Osteocyte (in vitro differentiated cells): ENCODE measurements at regions not wholly inside any gene's neighbourhood (a gene's known extent, or its start where the extent isn't known, plus 50 kb on each side); places are given as distances from the start of the nearest gene placed in this dataset.
A peak's percentile ranks its signal among the peaks of the same experiment; 100 is the strongest.

Experiments used
- DNase-seq: peaks from one replicate; pipeline ENCODE4 v3.0.0; 2021; ENCODE audit warnings: mixed read lengths; ENCODE audit not compliant: unreplicated experiment; ENCODE audit errors: extremely low spot score
- H3K27ac Mint-ChIP-seq: one replicate; pipeline ENCODE4 v1.8.0; 2021; ENCODE audit warnings: mild to moderate bottlenecking, mixed read lengths; ENCODE audit not compliant: unreplicated experiment
- H3K27me3 Mint-ChIP-seq: one replicate; pipeline ENCODE4 v1.8.0; 2021; ENCODE audit warnings: mixed read lengths; ENCODE audit not compliant: unreplicated experiment
- H3K36me3 Mint-ChIP-seq: one replicate; pipeline ENCODE4 v1.8.0; 2021; ENCODE audit warnings: mixed read lengths; ENCODE audit not compliant: unreplicated experiment
- H3K4me1 Mint-ChIP-seq: one replicate; pipeline ENCODE4 v1.8.0; 2021; ENCODE audit warnings: mixed read lengths; ENCODE audit not compliant: unreplicated experiment
- H3K4me3 Mint-ChIP-seq: one replicate; pipeline ENCODE4 v1.8.0; 2021; ENCODE audit warnings: mild to moderate bottlenecking, moderate library complexity, mixed read lengths; ENCODE audit not compliant: unreplicated experiment
- H3K9me3 Mint-ChIP-seq: one replicate; pipeline ENCODE4 v1.8.0; 2021; ENCODE audit warnings: mixed read lengths; ENCODE audit not compliant: unreplicated experiment
- TF ChIP-seq, protein P1 (sequence below): fragments of 200-600 bp; sonication (generic); IDR thresholded peaks from 2 replicates; pipeline ENCODE4 v1.5.0; 2021; ENCODE audit warnings: antibody characterized with exemption, mild to moderate bottlenecking, moderate library complexity

DNA sequence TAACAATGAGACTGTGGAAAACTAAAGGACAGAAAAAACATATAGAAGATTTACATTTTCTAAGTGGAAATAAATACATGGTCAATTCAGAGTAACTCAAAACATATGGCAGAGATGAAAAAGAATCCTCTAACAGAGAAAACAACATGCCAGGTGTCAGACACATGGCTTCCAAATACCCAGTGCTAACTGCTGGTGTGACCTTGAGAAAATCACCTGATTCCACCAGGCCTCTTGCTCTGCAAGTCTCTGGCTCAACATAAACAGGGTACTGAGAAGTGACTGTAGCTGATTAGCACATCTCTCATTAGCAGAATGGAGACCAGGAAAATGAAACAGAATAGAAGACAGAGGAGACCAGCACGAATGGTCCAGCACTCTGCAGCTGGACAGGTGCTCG lies 210.8 kb downstream of the HNMT start:
- Mint-ChIP-seq H3K9me3 (no peaks in the 10 kb centered on the region), H3K27me3 (peaks cover 17% of the 10 kb centered on the region), H3K27ac (no peak overlapping the region), H3K4me3 (no peak overlapping the region), H3K4me1 (no peaks in the 10 kb centered on the region), H3K36me3 (no peaks in the 10 kb centered on the region)
- DNase-seq, result no peak
- TF ChIP-seq, protein P1, sequence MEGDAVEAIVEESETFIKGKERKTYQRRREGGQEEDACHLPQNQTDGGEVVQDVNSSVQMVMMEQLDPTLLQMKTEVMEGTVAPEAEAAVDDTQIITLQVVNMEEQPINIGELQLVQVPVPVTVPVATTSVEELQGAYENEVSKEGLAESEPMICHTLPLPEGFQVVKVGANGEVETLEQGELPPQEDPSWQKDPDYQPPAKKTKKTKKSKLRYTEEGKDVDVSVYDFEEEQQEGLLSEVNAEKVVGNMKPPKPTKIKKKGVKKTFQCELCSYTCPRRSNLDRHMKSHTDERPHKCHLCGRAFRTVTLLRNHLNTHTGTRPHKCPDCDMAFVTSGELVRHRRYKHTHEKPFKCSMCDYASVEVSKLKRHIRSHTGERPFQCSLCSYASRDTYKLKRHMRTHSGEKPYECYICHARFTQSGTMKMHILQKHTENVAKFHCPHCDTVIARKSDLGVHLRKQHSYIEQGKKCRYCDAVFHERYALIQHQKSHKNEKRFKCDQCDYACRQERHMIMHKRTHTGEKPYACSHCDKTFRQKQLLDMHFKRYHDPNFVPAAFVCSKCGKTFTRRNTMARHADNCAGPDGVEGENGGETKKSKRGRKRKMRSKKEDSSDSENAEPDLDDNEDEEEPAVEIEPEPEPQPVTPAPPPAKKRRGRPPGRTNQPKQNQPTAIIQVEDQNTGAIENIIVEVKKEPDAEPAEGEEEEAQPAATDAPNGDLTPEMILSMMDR, result no peak

GRCh38 chr2:138176862-138177439 lies 212.7 kb downstream of the HNMT start:
- Mint-ChIP-seq H3K4me1 (no peaks in the 10 kb centered on the region), H3K9me3 (no peaks in the 10 kb centered on the region), H3K36me3 (no peaks in the 10 kb centered on the region), H3K4me3 (no peak overlapping the region), H3K27ac (no peak overlapping the region), H3K27me3 (peaks cover 19% of the 10 kb centered on the region)
- no peak for DNase-seq
- TF ChIP-seq, protein P1, result no peak

- no peaks in the 10 kb centered on the region for H3K4me1 Mint-ChIP-seq
- TF ChIP-seq, protein P1, result no peak
- peaks cover 19% of the 10 kb centered on the region for H3K27me3 Mint-ChIP-seq
- no peaks in the 10 kb centered on the region for H3K9me3 Mint-ChIP-seq
- no peak overlapping the region for H3K27ac Mint-ChIP-seq
- no peak for DNase-seq
- no peak overlapping the region for H3K4me3 Mint-ChIP-seq
- H3K36me3 Mint-ChIP-seq, result no peaks in the 10 kb centered on the region
Observed at GRCh38 chr2:138177693-138178092, 213.4 kb downstream of the HNMT start.

DNA sequence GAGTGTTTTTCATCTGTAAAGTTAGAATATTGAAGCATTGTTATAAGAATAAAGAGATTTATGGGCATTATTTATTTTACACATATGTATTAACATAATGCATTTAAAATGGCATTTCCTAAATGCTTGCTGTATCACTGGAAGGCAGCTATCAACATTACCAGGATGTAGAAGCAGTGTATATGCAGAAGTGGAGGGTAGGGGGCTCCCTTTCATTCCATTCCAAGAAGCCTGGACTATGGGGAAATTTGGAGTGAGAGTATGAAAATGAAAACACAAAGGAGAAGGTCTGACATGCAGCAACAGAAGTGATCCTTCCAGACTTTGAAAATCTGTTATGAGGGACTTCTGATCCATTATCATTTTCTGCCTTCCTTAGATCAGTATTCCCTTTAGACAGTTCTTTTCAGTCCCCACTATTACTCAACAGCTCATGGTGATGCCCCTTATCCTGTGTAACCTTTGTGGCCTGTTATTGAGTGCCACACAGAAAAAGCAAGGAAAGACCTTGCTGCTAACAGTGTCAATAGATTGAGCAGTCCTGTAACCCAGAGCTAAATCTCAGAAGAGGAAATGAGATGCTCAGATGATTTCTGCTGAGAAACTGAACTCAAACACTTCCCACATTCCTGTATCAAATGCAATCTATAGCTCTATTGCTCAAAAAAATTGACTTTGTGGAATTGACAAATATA lies 216.6 kb downstream of the HNMT start:
- Mint-ChIP-seq H3K4me3 (no peak overlapping the region), H3K36me3 (no peaks in the 10 kb centered on the region), H3K27me3 (peaks cover 23% of the 10 kb centered on the region), H3K4me1 (no peaks in the 10 kb centered on the region), H3K27ac (no peak overlapping the region), H3K9me3 (no peaks in the 10 kb centered on the region)
- no peak for DNase-seq
- TF ChIP-seq, protein P1, result peak; percentile 50

DNA sequence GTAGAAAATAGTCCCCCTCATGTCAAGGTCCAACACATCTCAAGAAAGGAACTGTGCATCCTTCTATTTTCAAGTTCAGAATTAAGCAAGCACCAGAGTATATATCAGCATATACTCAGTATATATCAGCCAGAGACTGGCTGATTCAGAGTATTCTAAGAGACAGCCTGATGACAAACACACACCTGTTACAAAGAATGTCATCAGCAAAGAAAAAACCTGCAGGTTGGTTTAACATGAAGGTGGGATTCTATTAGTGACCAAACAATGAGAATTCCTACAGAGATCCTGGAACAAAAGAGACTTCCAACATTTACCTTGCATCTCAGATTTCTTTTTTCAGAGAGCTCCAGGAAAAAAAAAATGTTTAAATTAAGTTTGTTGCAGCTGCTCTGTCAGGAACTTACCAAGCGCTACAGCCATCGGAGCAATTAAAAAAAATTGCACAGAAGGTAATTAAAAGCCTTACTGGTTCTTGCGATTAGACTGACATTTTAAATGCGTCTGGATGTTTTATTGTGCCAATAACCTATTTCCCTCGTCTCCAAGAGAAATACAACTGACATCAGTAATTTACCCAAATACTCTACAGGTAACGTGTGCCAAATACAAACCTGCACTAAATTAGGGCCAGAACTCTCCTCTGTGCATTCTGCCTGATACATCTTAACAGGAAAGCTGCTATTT lies 218.1 kb downstream of the HNMT start:
- H3K4me3 Mint-ChIP-seq, result no peak overlapping the region
- no peak for DNase-seq
- H3K27me3 Mint-ChIP-seq, result peaks cover 20% of the 10 kb centered on the region
- no peaks in the 10 kb centered on the region for H3K4me1 Mint-ChIP-seq
- H3K27ac Mint-ChIP-seq, result no peak overlapping the region
- TF ChIP-seq, protein P1, result no peak
- no peaks in the 10 kb centered on the region for H3K36me3 Mint-ChIP-seq
- H3K9me3 Mint-ChIP-seq, result no peaks in the 10 kb centered on the region
